Motor neuron (in vitro differentiated cells): ENCODE measurements at regions not wholly inside any gene's neighbourhood (a gene's known extent, or its start where the extent isn't known, plus 50 kb on each side); places are given as distances from the start of the nearest gene placed in this dataset.

Experiments
- ATAC-seq, 8 experiments: fragments of 200-7000 bp; cut with Tn5 transposase; replicated peaks in 6 of 8; 2 replicates each; pipeline ENCODE4 v1.8.0; 2021; ENCODE audit warnings: mild to moderate bottlenecking in 8 of 8, moderate library complexity in 8 of 8
- H3K27ac ChIP-seq, 2 donors: fragments of 250-450 bp; sonication (Bioruptor Pico); 2 replicates each; pipeline ENCODE4 v1.9.0; 2021; ENCODE audit warnings: antibody characterized with exemption in 2 of 2, mild to moderate bottlenecking in 2 of 2, moderate library complexity in 1 of 2
- H3K4me1 ChIP-seq, 2 donors: fragments of 250-450 bp; sonication (Bioruptor Pico); replicated peaks in 1 of 2; 2 replicates each; pipeline ENCODE4 v1.6.1; 2021; ENCODE audit warnings: antibody characterized with exemption in 2 of 2, mild to moderate bottlenecking in 2 of 2, moderate library complexity in 1 of 2
- H3K4me3 ChIP-seq, 5 donors: fragments of 250-450 bp; sonication (Bioruptor Pico); 2 replicates each; pipeline ENCODE4 v1.9.0; 2021; ENCODE audit warnings: antibody characterized with exemption in 5 of 5, mild to moderate bottlenecking in 5 of 5, moderate library complexity in 4 of 5
- WGBS, 10 experiments: fragments of 450-650 bp; shearing (Covaris generic); methylation state at CpG; one replicate each; pipeline ENCODE4 v1.0.0; 2022; 5-methylcytosine and 5-hydroxymethylcytosine counted together
- in situ Hi-C, 9 experiments: fragments of 400-800 bp; cut with MboI; loops; one replicate each; pipeline ENCODE4 v1.15.0; 2021; ENCODE audit warnings: low sequenced_read_pairs in 9 of 9, low pct_unique_long_range_greater_than_20kb in 2 of 9; ENCODE audit not compliant: unreplicated experiment in 9 of 9

- ATAC-seq, result peak in 5 of 8 experiments; percentile 17 to 90 (median 49)
- peak overlapping the region in 1 of 2 donors; percentile 72 for H3K27ac ChIP-seq
- in situ Hi-C loops, result no loop called here
- peaks cover 0 to 27% of the 10 kb centered on the region in 2 donors for H3K4me1 ChIP-seq
- WGBS, 10 experiments, result 6 to 100% (median 57%) methylated on average over 1 to 2 of the region's 2 CpGs; no CpG with 5 or more reads in 3 of the 10 experiments
- no peak overlapping the region for H3K4me3 ChIP-seq
Observed at GRCh38 chr6:156348849-156349248, 428.3 kb upstream of the ARID1B start.

GRCh38 chr6:156348424-156348823, 428.8 kb upstream of the ARID1B start:
- Histone ChIP-seq H3K4me3 (no peak overlapping the region), H3K4me1 (peaks cover 0 to 27% of the 10 kb centered on the region in 2 donors), H3K27ac (peak overlapping the region in 1 of 2 donors; percentile 72)
- in situ Hi-C loops, result no loop called here
- ATAC-seq, result peak in 6 of 8 experiments; percentile 22 to 58 (median 44)
- 0 to 100% (median 60%) methylated on average over 1 to 3 of the region's 4 CpGs; no CpG with 5 or more reads in 2 of the 10 experiments for WGBS, 10 experiments

- H3K4me3 ChIP-seq, result no peak overlapping the region
- H3K27ac ChIP-seq, result no peak overlapping the region
- in situ Hi-C loops, result no loop called here
- WGBS, 10 experiments, result 33 to 93% (median 78%) methylated on average over 2 to 6 of the region's 6 CpGs
- no peak for ATAC-seq
- H3K4me1 ChIP-seq, result peaks cover 0 to 27% of the 10 kb centered on the region in 2 donors
Observed at GRCh38 chr6:156347656-156348055, 429.5 kb upstream of the ARID1B start.

GRCh38 chr6:156347246-156347645, 429.9 kb upstream of the ARID1B start:
- H3K27ac ChIP-seq, result no peak overlapping the region
- H3K4me1 ChIP-seq, result peaks cover 0 to 27% of the 10 kb centered on the region in 2 donors
- 6 to 86% (median 62%) methylated on average over 6 to 7 of the region's 7 CpGs; no CpG with 5 or more reads in 2 of the 10 experiments for WGBS, 10 experiments
- ATAC-seq, result no peak
- in situ Hi-C loops, result no loop called here
- H3K4me3 ChIP-seq, result no peak overlapping the region

GRCh38 chr6:156345700-156346099, 431.5 kb upstream of the ARID1B start:
- in situ Hi-C loops, result no loop called here
- Histone ChIP-seq H3K4me3 (no peak overlapping the region), H3K4me1 (peaks cover 0 to 27% of the 10 kb centered on the region in 2 donors), H3K27ac (no peak overlapping the region)
- 20 to 92% (median 83%) methylated on average over 2 to 7 of the region's 7 CpGs; no CpG with 5 or more reads in 1 of the 10 experiments for WGBS, 10 experiments
- no peak for ATAC-seq

DNA sequence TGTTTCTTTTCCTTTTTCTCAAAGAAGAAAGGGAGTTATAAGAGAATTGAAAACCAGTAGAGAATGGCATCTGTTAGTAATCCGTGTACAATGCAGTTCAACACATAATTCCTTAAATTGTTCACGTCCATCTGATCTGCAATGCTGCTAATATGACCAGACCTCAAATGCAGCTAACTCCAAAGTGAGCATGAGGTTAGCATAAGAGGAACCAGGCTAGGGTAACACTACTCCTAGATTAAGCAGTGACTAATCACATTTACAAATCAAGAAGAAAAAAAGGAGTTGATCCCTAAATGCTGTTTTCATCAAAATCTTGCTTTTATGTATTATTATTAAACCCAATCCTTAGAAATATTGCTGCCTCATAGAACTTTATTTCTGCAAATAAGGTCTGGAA, 432.7 kb upstream of the ARID1B start:
- 5 to 90% (median 71%) methylated on average over 1 to 2 of the region's 2 CpGs; no CpG with 5 or more reads in 1 of the 10 experiments for WGBS, 10 experiments
- ATAC-seq, result no peak
- in situ Hi-C loops, result no loop called here
- Histone ChIP-seq H3K4me1 (peaks cover 0 to 27% of the 10 kb centered on the region in 2 donors), H3K27ac (no peak overlapping the region), H3K4me3 (no peak overlapping the region)

DNA sequence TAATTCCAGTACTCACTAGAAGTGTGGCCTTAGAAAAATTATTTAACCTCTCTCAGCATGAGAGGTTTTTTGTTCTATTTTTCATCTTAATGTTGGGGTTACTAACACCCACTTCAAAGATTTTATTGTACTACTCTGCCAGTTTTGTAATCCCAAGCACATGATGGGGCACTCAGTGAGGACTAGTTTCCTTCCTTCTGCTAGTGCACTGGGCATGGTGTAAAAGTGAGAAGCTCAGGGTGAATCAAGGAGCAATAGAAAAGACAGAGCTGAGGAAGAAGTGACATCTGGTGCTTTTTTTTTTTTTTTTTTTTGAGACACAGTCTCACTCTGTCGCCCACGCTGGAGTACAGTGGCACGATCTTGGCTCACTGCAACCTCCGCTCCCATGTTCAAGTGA, 439.4 kb upstream of the ARID1B start:
- H3K4me1 ChIP-seq, result peaks cover 19 to 25% of the 10 kb centered on the region in 2 donors
- ATAC-seq, result no peak
- in situ Hi-C loops, result no loop called here
- 80 to 100% methylated on average over 2 of the region's 4 CpGs; no CpG with 5 or more reads in 8 of the 10 experiments for WGBS, 10 experiments
- no peak overlapping the region for H3K27ac ChIP-seq
- no peak overlapping the region for H3K4me3 ChIP-seq

DNA sequence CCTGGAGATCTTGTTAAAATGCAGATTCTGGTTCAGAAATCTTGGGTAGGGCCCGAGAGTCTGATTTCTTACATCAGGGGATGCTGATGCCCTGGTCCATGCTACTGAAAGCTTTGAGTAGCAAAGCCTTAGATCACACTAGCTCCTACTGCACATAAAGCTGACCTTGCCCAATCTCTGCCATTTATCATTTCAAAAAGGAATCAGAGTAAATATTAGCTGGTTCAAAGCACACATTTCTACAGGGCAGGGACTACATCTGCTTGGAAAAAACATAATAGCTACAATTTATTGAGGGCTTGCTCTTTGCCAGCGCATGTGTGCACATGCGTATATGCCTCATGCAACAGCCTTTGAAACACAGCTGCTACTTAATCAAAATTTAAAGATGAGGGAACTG, 440.4 kb upstream of the ARID1B start:
- 0 to 78% (median 50%) methylated on average over 1 to 3 of the region's 3 CpGs; no CpG with 5 or more reads in 3 of the 10 experiments for WGBS, 10 experiments
- Histone ChIP-seq H3K4me3 (no peak overlapping the region), H3K4me1 (peaks cover 19 to 25% of the 10 kb centered on the region in 2 donors), H3K27ac (peak overlapping the region in 1 of 2 donors; percentile 30)
- ATAC-seq, result peak in 6 of 8 experiments; percentile 34 to 71 (median 44)
- in situ Hi-C loops, result no loop called here

DNA sequence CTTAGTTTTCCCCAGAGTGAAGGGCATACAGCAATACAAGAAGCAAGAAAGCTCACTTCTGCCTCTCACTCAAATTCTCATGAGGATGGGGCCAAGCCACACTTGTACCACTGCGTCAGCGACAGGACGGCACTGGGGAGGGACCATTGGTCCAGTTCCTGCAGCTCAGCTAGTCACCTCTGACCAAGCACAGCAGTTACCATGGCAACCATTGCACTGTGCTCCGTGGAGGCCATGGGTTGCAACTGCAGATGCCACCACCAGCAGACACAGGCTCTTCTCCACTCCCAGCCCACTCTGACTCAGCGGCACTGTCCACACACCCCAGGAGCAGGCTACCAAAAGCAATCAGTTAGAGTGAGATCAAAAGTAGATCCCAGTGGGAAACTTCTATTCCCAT, 441.1 kb upstream of the ARID1B start:
- in situ Hi-C loops, result no loop called here
- Histone ChIP-seq H3K27ac (peak overlapping the region; percentile 10 to 37), H3K4me3 (no peak overlapping the region), H3K4me1 (peaks cover 19 to 25% of the 10 kb centered on the region in 2 donors)
- 0 to 100% (median 72%) methylated on average over 1 to 4 of the region's 5 CpGs; no CpG with 5 or more reads in 4 of the 10 experiments for WGBS, 10 experiments
- ATAC-seq, result peak; percentile 22 to 99 (median 96)

GRCh38 chr6:156334966-156335365, 442.2 kb upstream of the ARID1B start:
- peaks cover 19 to 25% of the 10 kb centered on the region in 2 donors for H3K4me1 ChIP-seq
- no peak overlapping the region for H3K4me3 ChIP-seq
- H3K27ac ChIP-seq, result no peak overlapping the region
- no peak for ATAC-seq
- in situ Hi-C loops, result no loop called here

- in situ Hi-C loops, result no loop called here
- ATAC-seq, result peak in 1 of 8 experiments; percentile 61
- no peak overlapping the region for H3K27ac ChIP-seq
- WGBS, 10 experiments, result 0 to 63% (median 50%) methylated on average over 1 to 2 of the region's 2 CpGs; no CpG with 5 or more reads in 1 of the 10 experiments
- H3K4me3 ChIP-seq, result no peak overlapping the region
- peaks cover 0 to 7% of the 10 kb centered on the region in 2 donors for H3K4me1 ChIP-seq
Observed at GRCh38 chr6:156319707-156320106, 457.5 kb upstream of the ARID1B start.

DNA sequence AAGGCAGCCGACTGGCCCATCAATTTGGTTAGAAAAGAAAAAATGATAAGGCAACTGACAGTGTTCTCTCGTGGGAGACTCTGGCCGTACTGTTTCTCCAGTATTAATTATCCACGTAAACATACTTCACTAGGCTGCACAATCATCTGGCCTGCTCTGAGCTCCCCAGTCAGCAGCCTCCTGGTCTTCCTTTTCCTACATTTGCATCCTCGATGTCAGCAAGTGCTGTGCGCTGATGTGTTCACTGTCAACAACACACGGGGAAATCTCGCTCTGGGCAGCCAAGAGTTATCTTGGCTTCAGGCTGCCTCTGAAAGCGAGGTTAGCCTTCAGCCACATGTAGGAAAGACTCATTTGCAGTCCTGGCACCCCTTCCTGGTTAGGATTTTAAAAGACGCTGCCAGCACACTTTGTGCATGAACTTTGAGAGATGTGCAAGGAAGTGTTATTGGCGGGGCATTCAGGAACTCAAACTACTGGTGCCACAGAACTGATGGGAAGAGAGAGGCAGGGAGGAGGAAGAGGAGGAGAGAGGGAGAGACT, 460.5 kb upstream of the ARID1B start:
- WGBS, 10 experiments, result 0 to 100% (median 68%) methylated on average over 1 to 9 of the region's 11 CpGs
- peak in 4 of 8 experiments; percentile 35 to 73 (median 62) for ATAC-seq
- in situ Hi-C loops, result no loop called here
- Histone ChIP-seq H3K27ac (no peak overlapping the region), H3K4me3 (no peak overlapping the region), H3K4me1 (peaks cover 0 to 7% of the 10 kb centered on the region in 2 donors)

- H3K27ac ChIP-seq, result no peak overlapping the region
- H3K4me1 ChIP-seq, result peaks cover 0 to 7% of the 10 kb centered on the region in 2 donors
- no peak for ATAC-seq
- 0 to 100% (median 83%) methylated on average over 1 to 3 of the region's 4 CpGs; no CpG with 5 or more reads in 4 of the 10 experiments for WGBS, 10 experiments
- in situ Hi-C loops, result no loop called here
- H3K4me3 ChIP-seq, result no peak overlapping the region
Observed at GRCh38 chr6:156315146-156315545, 462.0 kb upstream of the ARID1B start.

- H3K27ac ChIP-seq, result no peak overlapping the region
- ATAC-seq, result peak in 1 of 8 experiments; percentile 36
- H3K4me3 ChIP-seq, result no peak overlapping the region
- WGBS, 10 experiments, result 40 to 100% (median 67%) methylated on average over 1 to 3 of the region's 3 CpGs; no CpG with 5 or more reads in 1 of the 10 experiments
- H3K4me1 ChIP-seq, result peaks cover 0 to 7% of the 10 kb centered on the region in 2 donors
- in situ Hi-C loops, result no loop called here
Observed at GRCh38 chr6:156313037-156313436, 464.1 kb upstream of the ARID1B start.
